Endothelial cell of umbilical vein (primary cell): ENCODE measurements at regions not wholly inside any gene's neighbourhood (a gene's known extent, or its start where the extent isn't known, plus 50 kb on each side); places are given as distances from the start of the nearest gene placed in this dataset.

ENCODE experiments used
- EZH2 ChIP-seq: IDR thresholded peaks from 2 replicates; pipeline ENCODE4 v1.6.1; 2012; ENCODE audit warnings: borderline replicate concordance, low read depth, mild to moderate bottlenecking, moderate library complexity, low read length, inconsistent platforms; ENCODE audit not compliant: severe bottlenecking
- FOS ChIP-seq: IDR thresholded peaks from 2 replicates; pipeline ENCODE4 v1.6.1; 2011; ENCODE audit warnings: mild to moderate bottlenecking, low read length, moderate library complexity, borderline replicate concordance; ENCODE audit not compliant: insufficient read depth
- JUN ChIP-seq: IDR thresholded peaks from 2 replicates; pipeline ENCODE4 v1.6.1; 2011; ENCODE audit warnings: borderline replicate concordance, low read depth; ENCODE audit not compliant: insufficient read length, insufficient read depth
- MYC ChIP-seq: IDR thresholded peaks from one replicate; pipeline ENCODE4 v1.6.1; 2011; ENCODE audit warnings: mild to moderate bottlenecking, low read depth, low read length
- POLR2A ChIP-seq: IDR thresholded peaks from 2 replicates; pipeline ENCODE4 v1.6.1; 2012; ENCODE audit warnings: low read depth, mild to moderate bottlenecking, control low read depth, low read length
- POLR2AphosphoS5 ChIP-seq: IDR thresholded peaks from 2 replicates; pipeline ENCODE4 v1.6.1; 2012; ENCODE audit warnings: low read depth, mild to moderate bottlenecking, control low read depth, low read length, moderate library complexity; ENCODE audit not compliant: insufficient read depth
- TF ChIP-seq, protein P1 (sequence below): IDR thresholded peaks from 2 replicates; pipeline ENCODE4 v1.6.1; 2011; ENCODE audit not compliant: insufficient read depth, insufficient read length
- TF ChIP-seq, protein P2 (sequence below), 2 donors: IDR thresholded peaks; 1 replicate in 1 of 2; 2 replicates in 1 of 2; pipeline ENCODE4 v1.5.1; 2011; ENCODE audit warnings: low read length in 2 of 2, mild to moderate bottlenecking in 2 of 2, moderate library complexity in 2 of 2, control low read depth in 1 of 2, inconsistent platforms in 1 of 2, low read depth in 1 of 2; ENCODE audit not compliant: insufficient read depth in 1 of 2; ENCODE audit errors: extremely low read depth in 1 of 2

DNA sequence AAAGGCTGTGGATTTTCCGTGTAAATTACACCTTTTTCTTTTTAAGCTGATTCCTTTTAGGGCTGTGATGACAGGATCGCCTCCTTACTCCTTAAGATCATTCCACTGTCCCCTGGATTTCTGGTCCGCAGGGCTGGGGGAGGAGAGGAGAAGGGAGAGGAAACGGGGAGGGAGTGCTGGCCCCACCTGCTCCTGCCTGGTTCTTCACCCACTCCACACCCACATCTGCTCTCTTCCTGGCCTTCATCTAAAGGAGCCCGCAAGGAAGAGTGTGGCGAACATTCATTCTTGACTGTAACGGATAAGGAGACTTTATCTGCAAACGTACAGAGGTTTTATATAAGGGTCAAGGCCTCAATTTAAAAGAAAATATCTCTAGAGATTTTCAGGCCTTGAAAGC lies 242.0 kb downstream of the RHOU start:
- no peak for TF ChIP-seq POLR2A
- no peak for TF ChIP-seq EZH2
- TF ChIP-seq, protein P1, sequence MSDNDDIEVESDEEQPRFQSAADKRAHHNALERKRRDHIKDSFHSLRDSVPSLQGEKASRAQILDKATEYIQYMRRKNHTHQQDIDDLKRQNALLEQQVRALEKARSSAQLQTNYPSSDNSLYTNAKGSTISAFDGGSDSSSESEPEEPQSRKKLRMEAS = no peak
- TF ChIP-seq, protein P2, sequence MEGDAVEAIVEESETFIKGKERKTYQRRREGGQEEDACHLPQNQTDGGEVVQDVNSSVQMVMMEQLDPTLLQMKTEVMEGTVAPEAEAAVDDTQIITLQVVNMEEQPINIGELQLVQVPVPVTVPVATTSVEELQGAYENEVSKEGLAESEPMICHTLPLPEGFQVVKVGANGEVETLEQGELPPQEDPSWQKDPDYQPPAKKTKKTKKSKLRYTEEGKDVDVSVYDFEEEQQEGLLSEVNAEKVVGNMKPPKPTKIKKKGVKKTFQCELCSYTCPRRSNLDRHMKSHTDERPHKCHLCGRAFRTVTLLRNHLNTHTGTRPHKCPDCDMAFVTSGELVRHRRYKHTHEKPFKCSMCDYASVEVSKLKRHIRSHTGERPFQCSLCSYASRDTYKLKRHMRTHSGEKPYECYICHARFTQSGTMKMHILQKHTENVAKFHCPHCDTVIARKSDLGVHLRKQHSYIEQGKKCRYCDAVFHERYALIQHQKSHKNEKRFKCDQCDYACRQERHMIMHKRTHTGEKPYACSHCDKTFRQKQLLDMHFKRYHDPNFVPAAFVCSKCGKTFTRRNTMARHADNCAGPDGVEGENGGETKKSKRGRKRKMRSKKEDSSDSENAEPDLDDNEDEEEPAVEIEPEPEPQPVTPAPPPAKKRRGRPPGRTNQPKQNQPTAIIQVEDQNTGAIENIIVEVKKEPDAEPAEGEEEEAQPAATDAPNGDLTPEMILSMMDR (IDR thresholded peaks at IDR 0.05; ENCODE audit: extremely low read depth in 1 of 2, insufficient read depth in 1 of 2, low read depth in 1 of 2, low read length in 2 of 2) = no peak
- no peak for TF ChIP-seq JUN
- no peak for TF ChIP-seq MYC
- no peak for TF ChIP-seq POLR2AphosphoS5
- TF ChIP-seq FOS = no peak
